ENCODE measurements at regions not wholly inside any gene's neighbourhood (a gene's known extent, or its start where the extent isn't known, plus 50 kb on each side); places are given as distances from the start of the nearest gene placed in this dataset.
A peak's percentile ranks its signal among the peaks of the same experiment; 100 is the strongest.
"Not testable (repeated sequence)": the region's sequence is repeated elsewhere in the genome, so short reads cannot be mapped to it uniquely, and the experiment has no call there.

DNA sequence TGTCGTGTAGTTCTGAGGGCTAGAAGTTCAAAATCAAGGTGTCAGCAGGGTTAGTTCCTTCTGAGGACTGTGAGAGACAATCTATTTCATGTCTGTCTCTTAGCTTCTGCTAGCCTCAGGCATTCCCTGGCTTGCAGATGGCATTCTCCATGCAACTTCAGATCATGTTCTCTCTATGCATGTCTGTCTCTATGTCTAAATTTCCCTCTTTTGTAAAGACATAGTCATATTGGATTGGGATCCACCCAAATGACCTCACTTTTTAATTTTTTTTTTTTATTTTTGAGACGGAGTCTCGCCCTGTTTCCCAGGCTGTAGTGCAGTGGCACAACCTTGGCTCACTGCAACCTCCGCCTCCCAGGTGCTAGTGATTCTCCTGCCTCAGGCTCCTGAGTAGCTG lies 104.6 kb downstream of the RAP2B start:
- no peak for DNase-seq (ENCODE audit: extremely low read depth in 1 of 2, low read depth in 1 of 2)

DNA sequence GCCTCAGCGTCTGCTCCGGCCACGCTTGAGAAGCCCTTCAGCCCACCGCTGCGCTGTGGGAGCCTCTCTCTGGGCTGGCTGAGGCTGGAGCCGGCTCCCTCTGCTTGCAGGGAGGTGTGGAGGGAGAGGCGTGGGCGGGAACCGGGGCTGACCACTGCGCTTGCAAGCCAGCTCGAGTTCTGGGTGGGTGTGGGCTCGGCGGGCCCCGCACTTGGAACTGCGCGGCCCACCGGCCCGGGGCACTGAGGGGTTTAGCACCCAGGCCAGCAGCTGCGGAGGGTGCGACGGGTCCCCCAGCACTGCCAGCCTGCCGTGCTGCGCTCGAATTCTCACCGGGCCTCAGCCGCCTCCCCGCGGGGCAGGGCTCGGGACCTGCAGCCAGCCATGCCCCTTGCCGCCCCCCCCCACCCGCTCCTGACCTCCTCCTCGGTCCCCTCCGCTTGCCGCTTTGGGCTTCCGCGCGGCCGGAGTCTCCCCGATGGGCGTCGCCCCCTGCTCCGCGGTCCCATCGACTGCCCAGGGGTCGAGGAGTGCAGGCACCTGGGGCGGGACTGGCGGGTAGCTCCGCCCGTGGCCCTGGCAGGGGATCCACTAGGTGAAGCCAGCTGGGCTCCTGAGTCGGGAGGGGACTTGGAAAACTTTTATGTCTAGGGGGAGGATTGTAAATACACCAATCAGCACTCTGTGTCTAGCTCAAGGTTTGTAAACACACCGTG lies 106.7 kb downstream of the RAP2B start:
- DNase-seq (ENCODE audit: extremely low read depth in 1 of 2, low read depth in 1 of 2), result no peak

DNA sequence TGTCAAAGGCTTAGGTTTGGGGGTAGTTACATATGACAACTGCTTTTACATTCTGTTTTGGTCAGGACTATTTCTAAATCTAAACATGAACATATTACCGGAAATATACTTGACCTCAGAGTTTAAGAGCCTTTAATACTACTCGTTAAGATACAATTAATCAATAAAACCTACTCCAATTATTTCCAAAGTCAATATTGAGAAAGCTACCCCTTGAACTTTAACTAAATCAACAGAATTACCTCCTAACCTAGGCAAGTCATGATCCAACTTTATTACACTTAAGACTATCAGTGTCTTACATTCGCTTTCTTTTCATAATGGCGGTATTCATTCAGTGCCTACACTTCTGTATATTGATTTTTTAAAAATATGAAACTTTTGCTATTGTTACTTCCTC lies 107.7 kb downstream of the RAP2B start:
- no peak for DNase-seq (ENCODE audit: extremely low read depth in 1 of 2, low read depth in 1 of 2)

DNA sequence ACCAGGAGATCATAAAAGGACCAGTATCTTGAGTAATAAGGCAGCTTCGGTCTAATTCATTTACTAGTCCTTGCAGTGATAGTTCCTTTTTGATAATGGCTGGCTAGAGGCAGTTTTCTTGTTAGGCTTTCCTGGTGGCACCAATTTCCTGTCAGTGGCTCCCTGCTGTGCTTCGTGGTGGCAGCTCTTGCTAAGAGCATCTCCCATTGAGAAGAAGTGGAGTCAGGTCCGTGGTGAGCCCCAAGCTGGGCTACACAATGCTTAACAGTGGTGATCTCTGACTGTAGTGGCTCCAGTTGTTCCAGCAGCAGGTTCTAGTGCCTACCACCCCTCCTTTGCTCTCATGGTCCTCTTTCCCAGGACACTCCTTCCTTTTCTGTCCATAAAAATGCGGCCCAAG lies 111.2 kb downstream of the RAP2B start:
- DNase-seq (ENCODE audit: extremely low read depth in 1 of 2, low read depth in 1 of 2), result no peak

DNA sequence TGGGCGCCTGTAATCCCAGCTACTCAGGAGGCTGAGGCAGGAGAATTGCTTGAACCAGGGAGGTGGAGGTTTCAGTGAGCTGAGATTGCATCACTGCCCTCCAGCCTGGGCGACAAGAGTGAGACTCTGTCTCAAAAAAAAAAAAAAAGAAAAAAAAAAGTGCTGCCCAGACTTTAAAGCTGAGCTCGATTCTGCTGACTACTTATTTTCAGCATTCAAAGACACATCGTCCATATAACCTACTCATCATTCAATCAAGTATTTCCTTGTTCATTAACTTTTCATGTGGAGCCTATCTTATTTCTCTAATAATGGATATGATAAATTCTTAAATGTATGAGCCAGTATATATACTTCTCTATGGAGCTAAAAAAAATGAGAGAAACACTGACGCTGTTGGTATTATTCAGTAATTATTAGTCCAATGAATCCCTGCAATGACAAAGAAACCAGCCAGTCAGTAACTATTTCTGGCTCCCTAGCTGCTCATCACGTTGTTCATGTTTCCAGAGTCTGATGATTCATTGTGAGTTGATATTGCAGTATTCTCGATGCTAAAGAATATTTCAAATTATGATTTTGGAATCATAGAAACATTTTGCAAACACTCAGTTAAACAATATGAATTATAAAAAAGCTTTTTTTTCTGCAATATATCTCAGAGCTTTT lies 111.9 kb downstream of the RAP2B start:
- no peak for DNase-seq (ENCODE audit: extremely low read depth in 1 of 2, low read depth in 1 of 2)

DNA sequence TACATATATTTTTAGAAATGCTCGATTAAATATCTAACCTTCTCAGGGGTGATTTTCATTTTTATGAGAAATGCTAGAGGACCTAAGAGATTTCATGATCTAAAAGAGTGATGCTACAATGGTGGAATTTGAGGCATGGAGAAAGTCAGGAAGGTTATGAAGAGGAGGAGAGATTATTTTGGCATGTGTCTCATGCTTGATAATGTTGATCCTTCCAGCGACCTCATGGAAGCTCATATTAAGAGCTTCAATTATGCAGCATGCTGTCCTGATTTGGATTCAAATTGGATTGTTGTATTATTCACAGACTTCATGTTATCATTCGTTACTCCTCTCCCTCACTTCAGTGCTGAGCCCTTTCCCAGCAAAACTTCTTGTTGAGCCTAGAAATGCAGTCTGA lies 112.5 kb downstream of the RAP2B start:
- no peak for DNase-seq (ENCODE audit: extremely low read depth in 1 of 2, low read depth in 1 of 2)

DNA sequence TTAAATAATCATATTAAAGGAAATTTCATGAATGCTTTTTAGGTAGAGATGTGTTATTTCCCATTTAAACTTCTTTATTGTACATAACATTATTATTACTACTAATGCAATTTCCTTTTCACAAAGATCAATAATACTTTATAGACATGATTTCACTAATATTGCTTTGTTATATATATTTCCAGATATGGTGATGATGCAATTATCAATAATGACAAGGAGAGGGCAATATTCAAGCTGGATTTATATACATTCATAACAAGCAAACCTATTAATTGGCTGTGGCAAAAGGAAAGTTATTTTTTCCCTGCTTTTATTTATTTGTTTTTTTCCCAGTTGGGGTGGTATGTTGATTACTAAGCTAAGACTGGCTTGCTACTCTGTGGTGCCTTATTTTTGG lies 113.5 kb downstream of the RAP2B start:
- DNase-seq (ENCODE audit: extremely low read depth in 1 of 2, low read depth in 1 of 2), result no peak

DNA sequence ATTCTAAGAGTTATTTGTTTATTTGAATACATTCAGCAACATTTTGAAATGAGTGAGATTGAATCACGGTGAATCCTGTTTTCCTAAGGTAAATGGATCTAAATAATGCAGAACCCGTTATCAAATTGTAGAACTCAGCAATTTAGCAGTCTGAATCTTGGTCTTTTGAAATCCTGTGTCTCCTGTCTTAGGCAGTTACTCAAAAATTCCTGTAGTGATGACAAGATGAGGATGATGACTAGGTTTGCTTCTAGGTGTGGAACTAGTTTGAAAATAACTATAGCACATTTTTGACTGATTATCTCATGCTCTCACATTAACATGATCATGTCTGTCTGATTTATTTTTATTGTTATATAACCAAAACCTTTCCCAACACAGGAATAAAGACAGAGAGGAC lies 115.0 kb downstream of the RAP2B start:
- no peak for DNase-seq (ENCODE audit: extremely low read depth in 1 of 2, low read depth in 1 of 2)

DNA sequence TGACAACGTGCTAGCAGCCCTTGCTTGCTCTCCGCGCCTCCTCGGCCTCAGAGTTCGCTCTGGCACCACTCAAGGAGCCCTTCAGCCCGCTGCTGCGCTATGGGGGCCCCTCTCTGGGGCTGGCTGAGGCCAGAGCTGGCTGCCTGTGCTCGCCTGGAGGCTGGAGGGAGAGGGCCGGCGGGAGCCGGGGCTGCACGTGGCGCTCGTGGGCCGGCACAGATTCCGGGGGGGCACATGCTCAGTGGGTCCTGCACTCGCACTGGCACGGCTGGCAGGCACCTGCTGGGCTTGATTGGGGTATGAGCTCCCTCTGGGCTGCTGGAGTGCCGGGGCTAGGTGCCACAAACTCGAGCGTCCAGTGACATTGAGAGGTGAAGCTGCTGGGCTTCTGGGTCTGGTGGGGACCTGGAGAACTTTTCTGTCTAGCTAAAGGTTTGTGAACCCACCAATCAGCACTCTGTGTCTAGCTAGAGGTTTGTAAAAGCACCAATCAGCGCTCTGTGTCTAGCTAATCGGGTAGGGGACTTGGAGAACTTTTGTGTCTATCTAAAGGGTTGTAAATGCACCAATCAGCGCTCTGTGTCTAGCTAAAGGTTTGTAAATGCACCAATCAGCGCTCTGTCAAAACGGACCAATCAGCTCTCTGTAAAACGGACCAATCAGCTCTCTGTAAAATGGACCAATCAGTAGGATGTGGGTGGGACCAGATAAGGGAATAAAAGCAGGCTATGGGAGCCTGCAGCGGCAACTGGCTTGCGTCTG lies 119.4 kb downstream of the RAP2B start:
- not testable (repeated sequence) for DNase-seq (ENCODE audit: extremely low read depth in 1 of 2, low read depth in 1 of 2)

DNA sequence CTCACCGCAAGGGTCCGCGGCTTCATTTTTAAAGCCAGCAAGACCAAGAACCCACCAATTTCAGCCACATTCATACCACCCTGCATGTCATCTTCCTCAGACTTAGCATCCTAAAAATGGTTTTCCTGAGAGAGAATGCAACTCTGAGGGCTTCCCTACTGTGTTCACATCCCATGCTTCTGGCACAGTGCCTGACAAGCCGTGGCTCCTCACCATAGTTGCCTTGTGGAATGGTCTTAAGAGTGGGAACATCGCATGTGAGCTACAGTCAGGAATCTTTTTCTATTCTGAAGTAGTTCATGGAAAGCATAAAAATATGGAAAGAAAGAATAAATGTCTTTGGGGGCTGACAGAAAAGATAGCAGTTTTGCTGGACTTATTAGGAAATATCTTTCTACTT lies 120.3 kb downstream of the RAP2B start:
- DNase-seq (ENCODE audit: extremely low read depth in 1 of 2, low read depth in 1 of 2), result no peak

DNA sequence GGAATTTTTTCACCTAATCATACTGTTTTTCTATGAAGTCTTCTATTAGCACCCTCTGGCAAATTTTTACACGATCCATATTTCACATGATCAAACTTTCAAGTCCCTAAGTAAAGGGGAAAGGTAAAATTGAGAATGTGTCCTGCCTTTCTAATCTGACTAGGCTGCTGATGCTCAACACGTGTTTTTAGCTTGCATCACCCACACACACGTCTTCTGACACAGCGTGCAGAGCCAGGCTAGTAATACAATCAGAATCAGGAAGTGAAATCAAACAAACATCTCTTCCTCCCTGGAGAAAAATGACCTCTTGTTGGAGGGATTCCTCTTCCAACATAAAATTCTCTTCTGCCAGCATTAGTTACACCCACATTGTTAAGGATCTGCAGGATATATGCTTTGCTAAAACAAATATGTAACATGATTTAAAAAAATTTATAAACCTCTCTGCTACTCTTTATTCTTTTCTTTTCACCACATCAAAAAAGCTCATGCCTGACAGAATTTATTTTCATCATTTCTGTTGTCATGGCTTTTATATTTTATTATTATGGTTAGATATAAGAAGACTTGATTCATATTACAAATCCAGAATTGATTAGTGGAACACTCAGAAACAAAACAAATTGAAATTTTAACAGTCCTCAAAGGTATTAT lies 122.4 kb downstream of the RAP2B start:
- DNase-seq (ENCODE audit: extremely low read depth in 1 of 2, low read depth in 1 of 2), result peak in 1 of 2 donors; percentile 12

DNA sequence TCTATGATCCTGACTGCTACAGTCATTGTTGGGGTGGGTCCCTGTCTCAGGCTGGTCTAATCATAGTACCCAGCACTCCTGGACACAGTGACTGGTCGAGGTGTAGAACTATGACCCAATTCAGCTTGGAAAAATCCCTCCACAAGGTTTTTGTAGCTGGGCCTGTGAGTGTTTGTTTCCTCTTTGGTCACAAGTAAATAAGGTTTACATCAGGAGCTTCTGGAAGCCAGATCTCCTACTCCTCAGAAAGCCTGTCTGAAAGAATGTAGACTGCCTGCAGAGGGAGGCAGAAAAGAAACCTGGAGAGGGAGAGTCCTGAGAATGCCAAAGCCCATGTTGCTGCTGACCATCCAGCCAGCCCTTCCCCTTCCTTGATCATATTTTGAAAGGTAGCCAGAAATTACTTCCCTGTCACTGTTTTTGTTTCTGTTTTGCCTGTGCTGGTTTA lies 123.2 kb downstream of the RAP2B start:
- no peak for DNase-seq (ENCODE audit: extremely low read depth in 1 of 2, low read depth in 1 of 2)

DNA sequence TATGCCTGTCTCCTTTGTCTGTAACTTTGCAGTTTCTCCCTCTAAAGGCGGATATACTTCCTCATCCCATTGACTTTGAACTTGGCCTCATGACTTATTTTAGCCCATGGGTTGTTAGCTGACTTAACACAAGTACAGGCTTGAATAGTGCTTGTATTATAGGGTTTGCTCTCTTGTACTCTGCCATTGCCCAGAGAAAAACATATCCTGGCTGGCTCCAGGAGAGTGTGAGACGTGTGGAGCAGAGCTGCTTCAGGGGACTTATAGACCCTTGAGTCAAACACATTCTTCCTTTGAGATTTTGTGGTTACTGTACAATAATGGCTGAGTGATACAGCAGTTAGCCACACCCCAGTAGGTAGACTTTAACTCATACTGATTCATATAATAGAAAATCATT lies 124.0 kb downstream of the RAP2B start:
- DNase-seq (ENCODE audit: extremely low read depth in 1 of 2, low read depth in 1 of 2), result no peak

DNA sequence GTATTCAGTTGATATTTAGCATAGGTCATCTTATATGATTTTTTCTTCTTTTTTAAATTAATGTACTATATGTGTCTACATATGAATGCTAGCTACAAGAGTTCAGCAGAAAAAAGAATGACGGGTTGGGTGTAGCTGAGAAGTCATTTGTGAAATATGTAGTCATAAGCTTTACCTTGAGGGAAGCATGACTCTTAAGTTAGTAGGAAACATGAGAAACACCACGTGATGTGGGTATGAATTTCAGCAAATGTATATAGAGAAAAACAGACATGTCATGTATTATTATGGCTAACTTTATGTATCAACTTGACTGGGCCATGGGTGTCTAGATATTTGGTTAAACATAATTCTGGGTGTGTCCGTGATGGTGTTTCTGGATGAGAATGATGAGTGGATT lies 125.0 kb downstream of the RAP2B start:
- DNase-seq (ENCODE audit: extremely low read depth in 1 of 2, low read depth in 1 of 2), result no peak

DNA sequence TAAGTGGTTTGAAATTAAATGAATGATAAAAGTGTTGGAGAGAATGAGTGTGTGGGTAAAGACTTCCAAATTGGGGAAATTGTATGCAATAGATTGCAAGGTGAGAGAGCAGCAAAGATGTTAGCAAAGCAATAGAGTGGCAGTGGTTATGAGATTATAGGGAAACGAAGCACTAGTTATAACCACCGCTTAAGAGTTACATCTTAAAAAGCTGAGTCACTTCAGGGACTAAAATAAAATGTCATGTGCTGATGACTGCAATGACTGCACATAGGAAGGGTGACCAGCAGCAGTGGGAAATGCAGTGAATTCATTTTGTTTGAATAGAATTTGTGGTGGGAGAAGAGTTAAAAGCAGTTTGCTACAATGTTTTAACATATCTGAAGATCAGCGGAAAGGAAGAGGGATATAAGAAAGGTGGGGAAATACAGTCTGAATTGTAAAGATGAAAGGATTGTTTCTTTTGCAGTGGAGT lies 127.3 kb downstream of the RAP2B start:
- DNase-seq (ENCODE audit: extremely low read depth in 1 of 2, low read depth in 1 of 2), result no peak

DNA sequence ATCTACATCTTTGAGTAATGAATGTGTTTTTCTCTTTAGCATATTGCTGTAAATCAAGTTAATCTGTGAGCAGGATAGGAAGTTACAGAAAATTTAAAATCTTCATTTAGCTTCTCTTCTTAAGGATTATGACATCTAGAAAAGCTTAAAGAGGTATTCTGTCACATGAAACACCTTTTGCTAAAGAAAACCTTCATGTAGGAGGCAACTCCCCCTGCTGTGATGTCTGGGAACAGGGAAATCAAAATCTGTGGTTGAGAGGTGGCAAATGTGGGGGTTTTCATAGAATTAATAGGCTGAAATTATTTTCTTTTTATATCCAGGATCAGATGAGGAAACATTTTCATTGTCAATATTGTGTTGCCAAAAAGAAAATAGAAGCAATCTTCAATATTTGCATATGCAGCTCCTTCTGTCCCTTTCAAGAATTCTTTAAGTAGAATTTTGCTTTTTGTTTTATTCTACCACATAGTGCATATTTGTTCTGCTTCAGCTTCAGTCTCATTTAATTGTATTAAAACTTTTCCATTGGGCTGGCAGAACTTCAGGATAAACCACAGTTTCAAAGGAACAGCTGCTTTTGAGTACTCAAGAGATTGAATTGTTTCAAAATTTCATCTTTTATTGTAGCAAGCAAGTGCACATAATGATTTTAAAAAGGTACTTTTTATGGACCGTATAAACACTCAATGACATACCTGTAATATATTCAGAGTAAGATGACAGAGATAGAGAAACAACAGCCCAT lies 128.4 kb downstream of the RAP2B start:
- DNase-seq (ENCODE audit: extremely low read depth in 1 of 2, low read depth in 1 of 2), result no peak

DNA sequence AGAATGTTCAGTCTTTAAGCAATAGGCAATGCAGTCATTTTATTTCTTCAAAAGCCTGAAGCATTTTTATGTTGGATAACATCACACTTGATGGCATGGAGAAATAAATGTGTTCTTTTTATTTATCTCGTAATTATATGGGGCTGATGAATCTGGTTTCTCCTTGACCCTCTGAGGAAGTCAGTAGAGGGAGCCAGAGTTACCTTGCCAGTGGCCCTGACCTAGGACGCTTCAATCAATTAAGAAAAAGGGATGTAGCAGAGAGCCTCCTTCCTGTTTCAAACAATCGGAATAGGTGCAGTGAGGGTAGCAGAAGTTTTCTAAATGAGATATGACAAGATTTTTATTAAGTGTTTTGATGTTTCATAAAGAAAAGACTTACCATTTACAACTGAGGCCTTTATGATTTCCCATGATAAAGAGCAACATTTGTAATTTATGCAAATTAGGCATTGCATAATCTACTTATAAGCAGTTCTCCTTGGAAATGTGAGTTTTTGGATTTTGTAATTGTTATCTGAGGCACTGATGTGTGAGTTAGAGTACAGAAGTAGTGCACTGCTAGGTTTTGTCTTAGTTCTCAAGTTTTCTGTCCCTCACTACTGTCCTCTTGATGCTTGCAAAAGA lies 129.1 kb downstream of the RAP2B start:
- DNase-seq (ENCODE audit: extremely low read depth in 1 of 2, low read depth in 1 of 2), result no peak

DNA sequence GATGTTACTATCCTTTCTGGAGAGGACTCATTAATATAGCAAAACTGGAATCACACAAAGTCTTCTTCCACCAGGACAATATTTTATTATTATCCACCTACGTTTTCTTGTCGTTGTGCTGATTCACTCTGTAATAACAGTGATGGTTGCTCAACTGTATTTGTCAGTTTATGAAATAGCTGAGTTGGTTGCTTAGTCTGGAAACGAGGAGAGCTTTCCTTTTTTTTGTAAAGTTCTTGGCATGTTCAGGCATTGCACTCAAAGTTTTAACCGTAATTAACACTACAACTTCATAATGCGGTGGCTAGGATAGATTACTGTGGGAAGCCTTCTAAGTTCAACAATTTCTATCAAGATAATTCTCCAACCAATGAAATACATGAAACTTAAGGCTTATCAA lies 131.2 kb downstream of the RAP2B start:
- DNase-seq (ENCODE audit: extremely low read depth in 1 of 2, low read depth in 1 of 2), result no peak

DNA sequence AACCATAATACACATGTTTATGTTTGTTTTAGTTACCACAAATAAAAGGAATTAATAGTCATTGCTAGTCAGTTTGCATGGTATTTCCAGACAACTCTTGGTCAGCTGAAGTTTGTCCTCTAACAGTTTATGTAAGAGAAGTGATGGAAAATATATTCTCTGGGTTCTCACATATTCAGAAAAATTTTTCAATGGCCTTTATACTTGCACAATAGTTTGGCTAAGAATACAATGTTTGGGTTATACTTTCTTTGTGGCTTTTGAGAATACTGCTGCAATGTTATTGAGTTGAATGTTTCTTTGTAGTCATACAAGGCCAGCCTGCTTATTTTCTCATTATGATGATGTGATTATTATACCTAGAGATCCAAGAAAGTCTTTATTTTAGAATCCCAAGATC lies 133.9 kb downstream of the RAP2B start:
- no peak for DNase-seq (ENCODE audit: extremely low read depth in 1 of 2, low read depth in 1 of 2)

DNA sequence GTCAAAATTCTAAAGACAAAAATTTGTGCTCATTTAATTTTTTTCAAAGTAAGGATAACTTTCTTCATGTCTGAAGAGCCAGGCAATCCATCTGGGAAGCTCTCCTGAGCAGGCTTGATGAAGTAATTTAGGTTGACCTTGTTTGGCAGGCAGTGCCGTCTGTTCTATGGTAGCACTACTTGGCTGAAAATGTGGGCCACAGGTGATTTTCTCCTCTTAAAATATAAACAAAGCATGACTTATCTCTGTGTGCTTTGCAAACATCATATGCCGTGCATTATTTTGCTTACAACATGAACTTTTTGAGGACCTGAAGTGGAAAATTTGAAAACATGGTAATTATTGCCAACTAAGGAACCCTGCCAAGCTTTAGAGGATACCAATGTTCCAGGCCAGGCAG lies 143.2 kb downstream of the RAP2B start:
- DNase-seq (ENCODE audit: extremely low read depth in 1 of 2, low read depth in 1 of 2), result no peak
